DOHH2 (cell line): ENCODE measurements at regions not wholly inside any gene's neighbourhood (a gene's known extent, or its start where the extent isn't known, plus 50 kb on each side); places are given as distances from the start of the nearest gene placed in this dataset.

Source experiments
- H3F3A ChIP-seq: fragments of 200-600 bp; sonication (generic), shearing (Covaris generic); 2 replicates; pipeline ENCODE4 v1.6.0; 2016; ENCODE audit warnings: antibody characterized with exemption, mild to moderate bottlenecking; ENCODE audit not compliant: control insufficient read depth, insufficient read depth
- H3K27ac ChIP-seq: fragments of 200-600 bp; sonication (generic); 2 replicates; pipeline ENCODE4 v1.5.1; 2014; ENCODE audit warnings: low read depth, mild to moderate bottlenecking, low read length, moderate library complexity
- H3K27me3 ChIP-seq: fragments of 200-600 bp; sonication (generic); 2 replicates; pipeline ENCODE4 v1.6.1; 2014; ENCODE audit warnings: mild to moderate bottlenecking, low read length, mixed read lengths; ENCODE audit not compliant: control insufficient read depth
- H3K36me3 ChIP-seq: fragments of 200-600 bp; sonication (generic); 2 replicates; pipeline ENCODE4 v1.6.1; 2014; ENCODE audit warnings: mild to moderate bottlenecking, low read length, moderate library complexity, mixed read lengths; ENCODE audit not compliant: control insufficient read depth
- H3K4me1 ChIP-seq: fragments of 200-600 bp; sonication (generic); 2 replicates; pipeline ENCODE4 v1.6.1; 2014; ENCODE audit warnings: mild to moderate bottlenecking, low read length, mixed read lengths; ENCODE audit not compliant: control insufficient read depth
- H3K4me2 ChIP-seq: fragments of 200-600 bp; sonication (generic); 2 replicates; pipeline ENCODE4 v1.6.0; 2014; ENCODE audit warnings: mild to moderate bottlenecking, low read length, moderate library complexity
- H3K4me3 ChIP-seq: fragments of 200-600 bp; sonication (generic); 2 replicates; pipeline ENCODE4 v1.5.1; 2014; ENCODE audit warnings: mild to moderate bottlenecking, low read length, mixed read lengths
- H3K79me2 ChIP-seq: fragments of 200-600 bp; sonication (generic); 2 replicates; pipeline ENCODE4 v1.6.1; 2014; ENCODE audit warnings: mild to moderate bottlenecking, low read length, mixed read lengths; ENCODE audit not compliant: control insufficient read depth
- H3K9me2 ChIP-seq: fragments of 200-600 bp; sonication (generic); replicated peaks from 2 replicates; pipeline ENCODE4 v1.6.1; 2014; ENCODE audit warnings: mild to moderate bottlenecking, low read length, mixed read lengths; ENCODE audit not compliant: control insufficient read depth
- H3K9me3 ChIP-seq: fragments of 200-600 bp; sonication (generic); 2 replicates; pipeline ENCODE4 v1.6.1; 2014; ENCODE audit warnings: antibody characterized with exemption, low read length, mixed read lengths; ENCODE audit not compliant: control insufficient read depth, insufficient read depth
- H4K20me1 ChIP-seq: fragments of 200-600 bp; sonication (generic); 2 replicates; pipeline ENCODE4 v1.6.0; 2014; ENCODE audit warnings: low read depth, mild to moderate bottlenecking, antibody characterized with exemption, low read length, moderate library complexity; ENCODE audit not compliant: control insufficient read depth, insufficient read depth
- EZH2phosphoT487 ChIP-seq: fragments of 200-600 bp; sonication (generic); IDR thresholded peaks from 2 replicates; pipeline ENCODE4 v1.6.1; 2017; ENCODE audit warnings: borderline replicate concordance, mild to moderate bottlenecking, antibody characterized with exemption, low read length, moderate library complexity, mixed read lengths
- TF ChIP-seq, protein P1 (sequence below): fragments of 200-600 bp; sonication (generic); IDR thresholded peaks from one replicate; pipeline ENCODE4 v1.5.1; 2014; ENCODE audit warnings: antibody characterized with exemption, mild to moderate bottlenecking, low read depth, low read length; ENCODE audit not compliant: poor library complexity, severe bottlenecking

DNA sequence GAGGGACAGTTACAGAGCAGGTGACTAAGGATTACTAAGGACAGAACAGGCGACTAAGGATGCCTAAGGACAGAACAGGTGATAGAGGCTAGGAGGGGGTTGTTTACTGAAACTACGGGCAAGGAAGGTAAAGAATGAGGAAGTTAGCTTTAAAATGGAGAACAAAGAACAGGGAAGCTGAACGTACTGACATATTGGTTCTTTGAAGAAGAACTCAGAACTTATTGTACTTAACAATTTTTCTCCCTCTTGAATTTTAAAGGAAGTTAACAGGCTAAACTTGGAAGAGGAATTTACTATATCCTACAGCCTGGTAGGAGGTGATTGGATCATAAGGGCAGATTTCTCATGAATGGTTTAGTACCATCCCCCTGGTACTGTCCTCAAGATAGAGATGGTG, 290.2 kb downstream of the SHQ1 start:
- Histone ChIP-seq H3K36me3 (no peaks in the 10 kb centered on the region), H3K4me2 (no peak overlapping the region), H3K27me3 (no peaks in the 10 kb centered on the region), H3K9me3 (no peaks in the 10 kb centered on the region), H3K27ac (no peak overlapping the region), H3F3A (no peaks in the 10 kb centered on the region), H3K4me3 (no peak overlapping the region), H4K20me1 (no peaks in the 10 kb centered on the region), H3K9me2 (no peaks in the 10 kb centered on the region), H3K79me2 (no peaks in the 10 kb centered on the region), H3K4me1 (no peaks in the 10 kb centered on the region)
- TF ChIP-seq, protein P1, sequence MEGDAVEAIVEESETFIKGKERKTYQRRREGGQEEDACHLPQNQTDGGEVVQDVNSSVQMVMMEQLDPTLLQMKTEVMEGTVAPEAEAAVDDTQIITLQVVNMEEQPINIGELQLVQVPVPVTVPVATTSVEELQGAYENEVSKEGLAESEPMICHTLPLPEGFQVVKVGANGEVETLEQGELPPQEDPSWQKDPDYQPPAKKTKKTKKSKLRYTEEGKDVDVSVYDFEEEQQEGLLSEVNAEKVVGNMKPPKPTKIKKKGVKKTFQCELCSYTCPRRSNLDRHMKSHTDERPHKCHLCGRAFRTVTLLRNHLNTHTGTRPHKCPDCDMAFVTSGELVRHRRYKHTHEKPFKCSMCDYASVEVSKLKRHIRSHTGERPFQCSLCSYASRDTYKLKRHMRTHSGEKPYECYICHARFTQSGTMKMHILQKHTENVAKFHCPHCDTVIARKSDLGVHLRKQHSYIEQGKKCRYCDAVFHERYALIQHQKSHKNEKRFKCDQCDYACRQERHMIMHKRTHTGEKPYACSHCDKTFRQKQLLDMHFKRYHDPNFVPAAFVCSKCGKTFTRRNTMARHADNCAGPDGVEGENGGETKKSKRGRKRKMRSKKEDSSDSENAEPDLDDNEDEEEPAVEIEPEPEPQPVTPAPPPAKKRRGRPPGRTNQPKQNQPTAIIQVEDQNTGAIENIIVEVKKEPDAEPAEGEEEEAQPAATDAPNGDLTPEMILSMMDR: no peak
- TF ChIP-seq EZH2phosphoT487: no peak

GRCh38 chr3:72555714-72556113, 292.5 kb downstream of the SHQ1 start:
- TF ChIP-seq, protein P1: no peak
- no peak for TF ChIP-seq EZH2phosphoT487
- H3K4me3 ChIP-seq: no peak overlapping the region
- H3K9me3 ChIP-seq: no peaks in the 10 kb centered on the region

GRCh38 chr3:72554689-72555088, 293.6 kb downstream of the SHQ1 start:
- no peak for TF ChIP-seq EZH2phosphoT487
- TF ChIP-seq, protein P1: no peak
- H3K36me3 ChIP-seq: no peaks in the 10 kb centered on the region
- no peaks in the 10 kb centered on the region for H3K79me2 ChIP-seq
- no peak overlapping the region for H3K27ac ChIP-seq
- no peaks in the 10 kb centered on the region for H3K9me3 ChIP-seq
- H3K4me1 ChIP-seq: no peaks in the 10 kb centered on the region
- no peaks in the 10 kb centered on the region for H4K20me1 ChIP-seq
- H3K27me3 ChIP-seq: no peaks in the 10 kb centered on the region
- H3K4me2 ChIP-seq: no peak overlapping the region
- H3K9me2 ChIP-seq: no peaks in the 10 kb centered on the region
- no peaks in the 10 kb centered on the region for H3F3A ChIP-seq
- no peak overlapping the region for H3K4me3 ChIP-seq

More at GRCh38 chr3:72555714-72556113, 292.5 kb downstream of the SHQ1 start:
- H3K4me1 ChIP-seq: no peaks in the 10 kb centered on the region
- no peaks in the 10 kb centered on the region for H3K27me3 ChIP-seq
- H3K4me2 ChIP-seq: no peak overlapping the region
- H4K20me1 ChIP-seq: no peaks in the 10 kb centered on the region
- H3K27ac ChIP-seq: no peak overlapping the region
- no peaks in the 10 kb centered on the region for H3F3A ChIP-seq
- no peaks in the 10 kb centered on the region for H3K79me2 ChIP-seq
- H3K36me3 ChIP-seq: no peaks in the 10 kb centered on the region
- H3K9me2 ChIP-seq: no peaks in the 10 kb centered on the region

GRCh38 chr3:72553298-72553697, 294.9 kb downstream of the SHQ1 start:
- Histone ChIP-seq H3K79me2 (no peaks in the 10 kb centered on the region), H3K27me3 (no peaks in the 10 kb centered on the region), H3K27ac (no peak overlapping the region), H3K4me1 (no peaks in the 10 kb centered on the region), H3K9me3 (no peaks in the 10 kb centered on the region), H3K4me3 (no peak overlapping the region), H3F3A (no peaks in the 10 kb centered on the region), H3K9me2 (no peaks in the 10 kb centered on the region), H3K36me3 (no peaks in the 10 kb centered on the region), H3K4me2 (no peak overlapping the region), H4K20me1 (no peaks in the 10 kb centered on the region)
- TF ChIP-seq, protein P1: no peak
- TF ChIP-seq EZH2phosphoT487: no peak
